Omental fat pad (tissue), 3 donors: ENCODE measurements at regions not wholly inside any gene's neighbourhood (a gene's known extent, or its start where the extent isn't known, plus 50 kb on each side); places are given as distances from the start of the nearest gene placed in this dataset.

Source experiments
- ATAC-seq: fragments of 150-250 bp; one replicate; pipeline ENCODE4 v1.9.1; 2016; ENCODE audit warnings: mild to moderate bottlenecking, moderate library complexity; ENCODE audit not compliant: low FRiP score
- DNase-seq: peaks from one replicate; pipeline ENCODE4 v3.0.0-alpha.2; 2019; ENCODE audit warnings: low spot score
- TF ChIP-seq, protein P1 (sequence below), 3 donors: fragments of 450-650 bp; IDR thresholded peaks; one replicate each; pipeline ENCODE4 v1.5.1; 2016 to 2017; ENCODE audit warnings: antibody characterized with exemption in 3 of 3, mild to moderate bottlenecking in 3 of 3, moderate library complexity in 2 of 3

DNA sequence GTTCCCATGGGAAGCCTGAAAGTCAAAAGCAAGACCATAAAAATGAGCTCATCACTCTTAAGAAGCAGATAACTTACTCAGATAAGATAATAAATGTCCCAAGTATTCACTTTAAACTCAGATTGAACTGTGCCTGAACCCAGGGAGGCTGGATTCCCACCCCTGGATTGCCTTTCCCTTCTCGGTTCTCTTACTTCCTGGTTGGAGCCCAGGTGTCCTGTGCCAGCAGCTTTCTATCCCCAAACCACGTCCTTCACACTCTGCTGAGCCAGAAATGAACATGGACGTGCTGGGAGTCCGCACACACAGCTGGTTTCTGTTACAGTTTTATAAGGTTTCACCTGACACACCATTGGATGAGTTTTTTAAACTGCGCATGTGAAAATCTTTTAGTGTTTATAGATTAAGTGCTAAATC, 636.2 kb upstream of the IGFBP3 start:
- DNase-seq: no peak

DNA sequence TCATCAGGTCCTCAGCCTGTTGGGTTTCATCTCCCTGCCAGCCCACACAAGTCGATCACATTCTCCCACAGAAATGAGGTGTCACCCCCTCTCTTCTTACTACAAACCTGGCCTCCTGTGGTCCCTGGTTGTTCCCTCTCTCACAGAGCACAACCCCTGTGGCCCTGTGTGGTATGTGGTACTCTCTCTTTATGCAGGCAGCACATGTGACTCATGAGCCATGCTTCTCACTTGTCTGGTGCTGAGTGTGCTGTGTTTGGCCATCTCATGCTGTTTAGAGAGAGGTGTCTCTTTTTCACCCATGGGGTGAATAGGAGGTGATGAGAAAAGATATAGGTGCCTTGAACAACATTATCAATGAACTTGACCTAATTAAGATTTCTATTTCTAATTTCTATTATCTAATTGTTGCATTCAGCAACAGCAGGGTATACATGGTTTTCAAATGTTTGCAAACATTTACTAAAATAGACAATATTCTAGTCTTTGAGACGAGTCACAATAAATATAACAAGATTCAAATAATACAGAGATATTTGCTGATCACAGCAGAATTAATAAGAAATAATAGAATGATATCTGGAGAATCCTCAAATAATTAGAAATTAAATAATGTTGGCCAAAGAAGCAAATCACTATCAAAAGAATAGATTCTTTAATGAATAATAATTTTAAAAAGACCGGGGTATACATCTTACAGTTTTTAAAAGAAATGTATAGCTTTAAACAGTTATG, 633.8 kb upstream of the IGFBP3 start:
- DNase-seq (no peak), ATAC-seq (no peak)
- TF ChIP-seq, protein P1, sequence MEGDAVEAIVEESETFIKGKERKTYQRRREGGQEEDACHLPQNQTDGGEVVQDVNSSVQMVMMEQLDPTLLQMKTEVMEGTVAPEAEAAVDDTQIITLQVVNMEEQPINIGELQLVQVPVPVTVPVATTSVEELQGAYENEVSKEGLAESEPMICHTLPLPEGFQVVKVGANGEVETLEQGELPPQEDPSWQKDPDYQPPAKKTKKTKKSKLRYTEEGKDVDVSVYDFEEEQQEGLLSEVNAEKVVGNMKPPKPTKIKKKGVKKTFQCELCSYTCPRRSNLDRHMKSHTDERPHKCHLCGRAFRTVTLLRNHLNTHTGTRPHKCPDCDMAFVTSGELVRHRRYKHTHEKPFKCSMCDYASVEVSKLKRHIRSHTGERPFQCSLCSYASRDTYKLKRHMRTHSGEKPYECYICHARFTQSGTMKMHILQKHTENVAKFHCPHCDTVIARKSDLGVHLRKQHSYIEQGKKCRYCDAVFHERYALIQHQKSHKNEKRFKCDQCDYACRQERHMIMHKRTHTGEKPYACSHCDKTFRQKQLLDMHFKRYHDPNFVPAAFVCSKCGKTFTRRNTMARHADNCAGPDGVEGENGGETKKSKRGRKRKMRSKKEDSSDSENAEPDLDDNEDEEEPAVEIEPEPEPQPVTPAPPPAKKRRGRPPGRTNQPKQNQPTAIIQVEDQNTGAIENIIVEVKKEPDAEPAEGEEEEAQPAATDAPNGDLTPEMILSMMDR (IDR thresholded peaks at IDR 0.05): no peak

More for the DNA sequence above, 636.2 kb upstream of the IGFBP3 start:
- ATAC-seq: no peak
- TF ChIP-seq, protein P1 (IDR thresholded peaks at IDR 0.05): no peak

DNA sequence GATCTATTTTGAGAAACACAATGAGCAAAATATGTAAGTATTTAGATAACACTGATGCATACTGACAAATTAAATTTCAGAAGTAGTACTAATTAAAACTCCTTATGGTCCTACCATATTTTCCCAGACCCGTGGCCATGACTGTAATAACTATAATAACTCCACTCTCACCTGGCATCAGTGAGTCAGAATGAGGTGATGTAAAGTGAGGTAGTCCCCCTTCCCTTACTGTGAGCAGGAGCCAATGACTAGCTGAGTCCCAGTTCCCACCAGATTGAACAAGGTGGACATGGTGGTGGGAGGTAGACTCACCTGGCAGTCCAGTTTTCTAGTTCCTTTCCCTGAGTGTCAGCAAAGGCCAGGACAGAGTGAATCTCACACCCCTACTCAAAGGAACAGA, 630.5 kb upstream of the IGFBP3 start:
- DNase-seq: no peak
- no peak for ATAC-seq
- TF ChIP-seq, protein P1 (IDR thresholded peaks at IDR 0.05): no peak

DNA sequence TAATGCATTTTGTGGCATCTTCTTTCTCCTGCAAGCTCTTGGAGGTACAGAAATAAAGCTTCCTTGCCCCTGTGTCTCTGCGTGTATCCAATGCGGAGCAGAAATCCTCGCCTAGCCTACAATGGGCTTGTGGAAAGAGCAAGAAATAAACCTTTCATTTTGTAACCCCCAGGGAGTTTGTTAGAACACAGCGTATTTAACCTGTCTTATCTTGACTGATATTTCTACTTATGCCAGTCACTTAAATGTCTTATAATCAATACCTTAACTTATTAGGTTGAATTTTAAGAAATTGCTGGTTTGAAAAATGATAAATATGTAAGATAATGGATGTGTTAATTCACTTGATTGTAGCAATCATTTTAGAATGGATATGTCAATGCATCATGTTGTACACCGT, 629.8 kb upstream of the IGFBP3 start:
- DNase-seq (no peak), ATAC-seq (no peak)
- TF ChIP-seq, protein P1 (IDR thresholded peaks at IDR 0.05): no peak

DNA sequence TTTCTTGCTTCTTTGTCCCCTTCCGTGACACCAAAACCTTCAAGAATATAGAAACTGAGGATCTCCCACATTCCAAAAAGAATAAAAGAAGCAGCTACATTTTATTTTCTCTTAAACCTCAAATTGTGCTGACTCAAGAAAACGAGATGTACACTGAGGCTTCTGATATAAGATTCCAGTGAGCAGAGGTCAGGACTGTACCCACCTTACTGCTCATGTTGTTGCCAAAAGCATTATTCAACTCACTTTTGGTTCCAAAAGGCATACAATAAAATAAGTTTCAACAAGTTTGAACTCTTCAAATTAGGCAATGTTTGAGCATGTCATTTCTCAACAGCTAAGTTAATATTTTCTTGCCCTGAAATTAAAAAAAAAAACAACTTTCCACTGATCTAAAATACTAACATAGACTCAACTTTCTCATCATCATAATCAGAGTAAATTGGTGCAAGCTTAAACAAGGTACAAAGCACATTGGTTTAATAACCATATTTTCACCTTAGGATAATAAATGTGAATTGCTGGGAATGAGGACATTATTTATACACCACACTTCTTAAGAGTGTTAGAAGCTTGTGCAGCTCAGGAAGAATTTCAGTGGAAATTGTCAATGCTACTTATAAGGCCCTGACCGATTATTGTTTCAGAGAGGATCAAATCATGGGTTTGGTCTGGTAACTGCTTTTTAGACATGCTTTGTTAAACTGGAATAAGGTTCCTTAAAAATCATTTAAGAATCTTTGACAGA, 629.0 kb upstream of the IGFBP3 start:
- ATAC-seq (no peak), DNase-seq (no peak)
- TF ChIP-seq, protein P1 (IDR thresholded peaks at IDR 0.05): no peak

GRCh38 chr7:46549347-46549746, 628.3 kb upstream of the IGFBP3 start:
- ATAC-seq: no peak
- TF ChIP-seq, protein P1 (IDR thresholded peaks at IDR 0.05): no peak
- DNase-seq: no peak

DNA sequence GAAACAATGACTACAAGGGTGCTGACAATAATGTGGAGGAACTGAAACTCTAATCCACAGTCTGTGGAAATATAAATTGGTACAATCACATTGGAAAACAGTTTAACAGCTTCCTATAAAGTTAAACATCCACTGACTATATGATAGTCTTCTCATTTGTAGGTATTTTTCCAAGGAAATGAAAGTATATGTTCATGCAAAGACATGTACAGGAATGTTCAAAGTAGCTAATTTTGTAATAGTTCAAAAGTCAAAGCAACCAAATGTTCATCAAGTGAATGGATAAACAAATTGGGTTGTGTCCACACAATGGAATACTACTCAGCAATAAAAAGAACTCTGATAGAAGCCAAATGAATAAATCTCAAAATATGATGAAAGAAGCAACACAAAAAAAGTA, 626.0 kb upstream of the IGFBP3 start:
- TF ChIP-seq, protein P1 (IDR thresholded peaks at IDR 0.05): no peak
- ATAC-seq (no peak), DNase-seq (no peak)
